ENCODE measurements at regions not wholly inside any gene's neighbourhood (a gene's known extent, or its start where the extent isn't known, plus 50 kb on each side); places are given as distances from the start of the nearest gene placed in this dataset.
"Not testable (repeated sequence)": the region's sequence is repeated elsewhere in the genome, so short reads cannot be mapped to it uniquely, and the experiment has no call there.

DNA sequence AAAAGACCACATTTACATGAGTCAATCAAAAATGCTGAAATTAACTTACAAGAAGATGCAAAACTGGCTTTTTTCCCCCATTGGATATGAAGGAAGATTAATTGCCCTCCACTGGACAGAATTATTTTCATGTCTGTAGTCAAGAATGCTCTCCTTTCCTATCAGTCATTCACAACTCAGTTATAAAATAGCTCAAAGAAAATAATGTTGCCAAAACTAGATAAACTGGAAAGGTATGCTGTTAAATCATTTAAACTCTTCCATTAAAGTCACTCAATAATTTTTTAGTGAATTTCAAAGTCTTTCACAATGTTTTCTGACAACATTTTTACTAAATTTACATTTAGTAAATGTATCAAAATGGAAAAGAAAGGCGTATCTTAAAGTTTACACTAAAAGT lies 384.5 kb downstream of the HGF start:
- ChIA-PET CTCF (no interaction called here), POLR2A (no interaction called here)
- intact Hi-C loops (cut with micrococcal nuclease), result no loop called here
- H3K9ac ChIP-seq (ENCODE audit: low read length), result no peak overlapping the region
- H4K20me1 ChIP-seq (ENCODE audit: control insufficient read depth, insufficient read depth, low read length, poor library complexity, severe bottlenecking), result no peaks in the 10 kb centered on the region
- H3K9me3 ChIP-seq (ENCODE audit: control extremely low read depth in 1 of 3, control insufficient read depth in 2 of 3, insufficient read depth in 1 of 3, low read length in 2 of 3), result no peaks in the 10 kb centered on the region
- no peak overlapping the region for H3K4me2 ChIP-seq (replicated peaks; ENCODE audit: low read depth, low read length, poor library complexity, severe bottlenecking)
- no peak overlapping the region for H2AFZ ChIP-seq (ENCODE audit: insufficient read depth, low read depth, low read length, poor library complexity, severe bottlenecking)
- DNase-seq (no peak), ATAC-seq (ENCODE audit: low read depth) (no peak)
- Mint-ChIP-seq H3K4me3 (no peak overlapping the region), H3K27ac (no peak overlapping the region), H3K27me3 (no peaks in the 10 kb centered on the region), H3K9me3 (ENCODE audit: insufficient read depth) (no peaks in the 10 kb centered on the region), H3K4me1 (no peaks in the 10 kb centered on the region)
- no peak overlapping the region for H3K27ac ChIP-seq (ENCODE audit: low read length in 2 of 2)
- no CpG with 5 or more reads among the region's 1 CpG for WGBS (ENCODE audit: insufficient coverage)
- H3K27me3 ChIP-seq (replicated peaks in 1 of 4; ENCODE audit: control extremely low read depth in 1 of 4, control insufficient read depth in 3 of 4, insufficient read depth in 4 of 4, low read length in 3 of 4), result no peaks in the 10 kb centered on the region
- no peak overlapping the region for H3K4me3 ChIP-seq (ENCODE audit: control extremely low read depth in 1 of 5, extremely low read depth in 1 of 5, insufficient read depth in 1 of 5, low read depth in 2 of 5, low read length in 4 of 5)
- no peaks in the 10 kb centered on the region for H3K4me1 ChIP-seq (ENCODE audit: control insufficient read depth in 2 of 2, insufficient read depth in 2 of 2, low read length in 2 of 2)
- H3K79me2 ChIP-seq (ENCODE audit: control insufficient read depth, insufficient read depth, low read length), result no peaks in the 10 kb centered on the region
- H3K36me3 ChIP-seq (replicated peaks in 1 of 2; ENCODE audit: control extremely low read depth in 1 of 2, control insufficient read depth in 1 of 2, extremely low read depth in 1 of 2, insufficient read depth in 2 of 2, low read length in 1 of 2), result no peaks in the 10 kb centered on the region
- TF ChIP-seq, protein P1, sequence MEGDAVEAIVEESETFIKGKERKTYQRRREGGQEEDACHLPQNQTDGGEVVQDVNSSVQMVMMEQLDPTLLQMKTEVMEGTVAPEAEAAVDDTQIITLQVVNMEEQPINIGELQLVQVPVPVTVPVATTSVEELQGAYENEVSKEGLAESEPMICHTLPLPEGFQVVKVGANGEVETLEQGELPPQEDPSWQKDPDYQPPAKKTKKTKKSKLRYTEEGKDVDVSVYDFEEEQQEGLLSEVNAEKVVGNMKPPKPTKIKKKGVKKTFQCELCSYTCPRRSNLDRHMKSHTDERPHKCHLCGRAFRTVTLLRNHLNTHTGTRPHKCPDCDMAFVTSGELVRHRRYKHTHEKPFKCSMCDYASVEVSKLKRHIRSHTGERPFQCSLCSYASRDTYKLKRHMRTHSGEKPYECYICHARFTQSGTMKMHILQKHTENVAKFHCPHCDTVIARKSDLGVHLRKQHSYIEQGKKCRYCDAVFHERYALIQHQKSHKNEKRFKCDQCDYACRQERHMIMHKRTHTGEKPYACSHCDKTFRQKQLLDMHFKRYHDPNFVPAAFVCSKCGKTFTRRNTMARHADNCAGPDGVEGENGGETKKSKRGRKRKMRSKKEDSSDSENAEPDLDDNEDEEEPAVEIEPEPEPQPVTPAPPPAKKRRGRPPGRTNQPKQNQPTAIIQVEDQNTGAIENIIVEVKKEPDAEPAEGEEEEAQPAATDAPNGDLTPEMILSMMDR (IDR thresholded peaks at IDR 0.05), result no peak
- no peak for TF ChIP-seq EZH2 (IDR thresholded peaks at IDR 0.05; ENCODE audit: borderline replicate concordance, insufficient read depth, low read depth, low read length, poor library complexity, severe bottlenecking)

DNA sequence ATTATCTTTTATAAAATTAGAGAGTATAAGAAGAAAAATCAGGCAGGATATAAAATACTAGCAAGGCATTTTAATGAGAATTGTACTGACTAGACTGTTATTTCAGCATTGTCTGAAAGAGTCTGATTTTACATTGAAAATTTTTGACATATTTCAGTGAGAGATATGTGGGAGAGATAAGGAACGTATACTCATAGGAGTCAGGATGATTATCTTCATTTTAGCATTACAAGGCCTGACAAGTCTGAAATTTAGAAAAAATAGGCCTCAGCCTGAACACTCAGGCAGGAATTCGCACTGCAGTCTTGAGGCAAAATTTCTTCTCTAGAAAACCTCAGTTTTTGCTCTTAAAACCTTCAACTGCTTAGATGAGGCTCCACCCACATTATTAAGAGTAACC lies 386.0 kb downstream of the HGF start:
- H3K4me3 Mint-ChIP-seq, result no peak overlapping the region
- no peak for TF ChIP-seq EZH2 (IDR thresholded peaks at IDR 0.05; ENCODE audit: borderline replicate concordance, insufficient read depth, low read depth, low read length, poor library complexity, severe bottlenecking)
- TF ChIP-seq, protein P1 (IDR thresholded peaks at IDR 0.05), result no peak
- no peaks in the 10 kb centered on the region for H3K9me3 Mint-ChIP-seq (ENCODE audit: insufficient read depth)
- intact Hi-C loops (cut with micrococcal nuclease), result no loop called here
- Histone ChIP-seq H3K4me1 (ENCODE audit: control insufficient read depth in 2 of 2, insufficient read depth in 2 of 2, low read length in 2 of 2) (no peaks in the 10 kb centered on the region), H3K4me3 (ENCODE audit: control extremely low read depth in 1 of 5, extremely low read depth in 1 of 5, insufficient read depth in 1 of 5, low read depth in 2 of 5, low read length in 4 of 5) (no peak overlapping the region), H3K27me3 (replicated peaks in 1 of 4; ENCODE audit: control extremely low read depth in 1 of 4, control insufficient read depth in 3 of 4, insufficient read depth in 4 of 4, low read length in 3 of 4) (no peaks in the 10 kb centered on the region), H3K9ac (ENCODE audit: low read length) (no peak overlapping the region), H4K20me1 (ENCODE audit: control insufficient read depth, insufficient read depth, low read length, poor library complexity, severe bottlenecking) (no peaks in the 10 kb centered on the region), H2AFZ (ENCODE audit: insufficient read depth, low read depth, low read length, poor library complexity, severe bottlenecking) (no peak overlapping the region), H3K9me3 (ENCODE audit: control extremely low read depth in 1 of 3, control insufficient read depth in 2 of 3, insufficient read depth in 1 of 3, low read length in 2 of 3) (no peaks in the 10 kb centered on the region), H3K4me2 (replicated peaks; ENCODE audit: low read depth, low read length, poor library complexity, severe bottlenecking) (no peak overlapping the region), H3K27ac (ENCODE audit: low read length in 2 of 2) (no peak overlapping the region), H3K36me3 (replicated peaks in 1 of 2; ENCODE audit: control extremely low read depth in 1 of 2, control insufficient read depth in 1 of 2, extremely low read depth in 1 of 2, insufficient read depth in 2 of 2, low read length in 1 of 2) (no peaks in the 10 kb centered on the region), H3K79me2 (ENCODE audit: control insufficient read depth, insufficient read depth, low read length) (no peaks in the 10 kb centered on the region)
- no peak for ATAC-seq (ENCODE audit: low read depth)
- ChIA-PET POLR2A (no interaction called here), CTCF (no interaction called here)
- 50% methylated on average over 1 of the region's 2 CpGs for WGBS (ENCODE audit: insufficient coverage)
- no peaks in the 10 kb centered on the region for H3K27me3 Mint-ChIP-seq
- H3K4me1 Mint-ChIP-seq, result no peaks in the 10 kb centered on the region
- H3K27ac Mint-ChIP-seq, result no peak overlapping the region
- no peak for DNase-seq

DNA sequence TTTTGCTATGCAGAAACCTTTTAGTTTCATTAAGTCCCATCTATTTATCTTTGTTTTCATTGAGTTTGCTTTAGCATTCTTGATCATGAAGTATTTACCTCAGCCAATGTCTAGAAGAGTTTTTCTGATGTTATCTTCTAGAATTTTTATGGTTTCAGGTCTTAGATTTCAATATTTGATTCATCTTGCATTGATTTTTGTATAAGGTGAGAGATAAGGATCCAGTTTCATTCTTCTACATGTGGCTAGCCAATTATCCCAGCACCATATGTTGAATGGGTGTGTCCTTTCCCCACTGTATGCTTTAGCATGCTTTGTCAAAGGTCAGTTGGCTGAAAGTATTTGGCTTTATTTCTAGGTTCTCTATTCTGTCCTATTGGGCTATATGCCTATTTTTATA lies 395.2 kb downstream of the HGF start:
- H3K4me2 ChIP-seq (replicated peaks; ENCODE audit: low read depth, low read length, poor library complexity, severe bottlenecking); H4K20me1 ChIP-seq (ENCODE audit: control insufficient read depth, insufficient read depth, low read length, poor library complexity, severe bottlenecking); H3K27ac ChIP-seq (ENCODE audit: low read length in 2 of 2); H3K4me3 ChIP-seq (ENCODE audit: control extremely low read depth in 1 of 5, extremely low read depth in 1 of 5, insufficient read depth in 1 of 5, low read depth in 2 of 5, low read length in 4 of 5); POLR2A ChIA-PET; CTCF ChIA-PET; H3K79me2 ChIP-seq (ENCODE audit: control insufficient read depth, insufficient read depth, low read length); H3K27me3 Mint-ChIP-seq; H3K4me1 ChIP-seq (ENCODE audit: control insufficient read depth in 2 of 2, insufficient read depth in 2 of 2, low read length in 2 of 2); H3K4me3 Mint-ChIP-seq; ATAC-seq (ENCODE audit: low read depth); H3K27me3 ChIP-seq (replicated peaks in 1 of 4; ENCODE audit: control extremely low read depth in 1 of 4, control insufficient read depth in 3 of 4, insufficient read depth in 4 of 4, low read length in 3 of 4); H3K27ac Mint-ChIP-seq; DNase-seq; intact Hi-C loops (cut with micrococcal nuclease); H3K4me1 Mint-ChIP-seq; H3K9me3 Mint-ChIP-seq (ENCODE audit: insufficient read depth); H3K36me3 ChIP-seq (replicated peaks in 1 of 2; ENCODE audit: control extremely low read depth in 1 of 2, control insufficient read depth in 1 of 2, extremely low read depth in 1 of 2, insufficient read depth in 2 of 2, low read length in 1 of 2); H3K9ac ChIP-seq (ENCODE audit: low read length); H2AFZ ChIP-seq (ENCODE audit: insufficient read depth, low read depth, low read length, poor library complexity, severe bottlenecking); H3K9me3 ChIP-seq (ENCODE audit: control extremely low read depth in 1 of 3, control insufficient read depth in 2 of 3, insufficient read depth in 1 of 3, low read length in 2 of 3): not testable (repeated sequence)

All from B cell (primary cell).